ENCODE measurements at regions not wholly inside any gene's neighbourhood (a gene's known extent, or its start where the extent isn't known, plus 50 kb on each side); places are given as distances from the start of the nearest gene placed in this dataset.

DNA sequence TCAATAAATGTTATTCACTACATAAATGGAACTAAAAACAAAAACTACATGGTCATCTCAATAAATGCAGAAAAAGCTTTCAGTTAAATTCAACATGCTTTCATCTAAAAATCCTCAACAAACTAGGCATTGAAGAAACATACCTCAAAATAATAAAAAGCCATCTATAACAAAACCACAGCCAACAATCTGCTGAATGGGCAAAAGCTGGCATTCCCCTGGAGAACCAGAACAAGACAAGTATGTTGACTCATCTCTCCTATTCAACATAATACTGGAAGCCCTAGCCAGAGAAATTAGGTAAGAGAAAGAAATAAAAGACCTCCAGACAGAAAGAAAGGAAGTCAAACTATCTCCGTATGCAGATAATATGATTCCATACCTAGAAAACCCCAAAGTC, 759.9 kb downstream of the EPHA3 start:
- TF ChIP-seq GABPA (IDR thresholded peaks at IDR 0.05; ENCODE audit: low read depth) (no peak), SPI1 (IDR thresholded peaks at IDR 0.05; ENCODE audit: borderline replicate concordance, low read depth) (no peak), POLR2AphosphoS5 (IDR thresholded peaks at IDR 0.05; ENCODE audit: low read depth) (no peak)
- TF ChIP-seq, protein P1, sequence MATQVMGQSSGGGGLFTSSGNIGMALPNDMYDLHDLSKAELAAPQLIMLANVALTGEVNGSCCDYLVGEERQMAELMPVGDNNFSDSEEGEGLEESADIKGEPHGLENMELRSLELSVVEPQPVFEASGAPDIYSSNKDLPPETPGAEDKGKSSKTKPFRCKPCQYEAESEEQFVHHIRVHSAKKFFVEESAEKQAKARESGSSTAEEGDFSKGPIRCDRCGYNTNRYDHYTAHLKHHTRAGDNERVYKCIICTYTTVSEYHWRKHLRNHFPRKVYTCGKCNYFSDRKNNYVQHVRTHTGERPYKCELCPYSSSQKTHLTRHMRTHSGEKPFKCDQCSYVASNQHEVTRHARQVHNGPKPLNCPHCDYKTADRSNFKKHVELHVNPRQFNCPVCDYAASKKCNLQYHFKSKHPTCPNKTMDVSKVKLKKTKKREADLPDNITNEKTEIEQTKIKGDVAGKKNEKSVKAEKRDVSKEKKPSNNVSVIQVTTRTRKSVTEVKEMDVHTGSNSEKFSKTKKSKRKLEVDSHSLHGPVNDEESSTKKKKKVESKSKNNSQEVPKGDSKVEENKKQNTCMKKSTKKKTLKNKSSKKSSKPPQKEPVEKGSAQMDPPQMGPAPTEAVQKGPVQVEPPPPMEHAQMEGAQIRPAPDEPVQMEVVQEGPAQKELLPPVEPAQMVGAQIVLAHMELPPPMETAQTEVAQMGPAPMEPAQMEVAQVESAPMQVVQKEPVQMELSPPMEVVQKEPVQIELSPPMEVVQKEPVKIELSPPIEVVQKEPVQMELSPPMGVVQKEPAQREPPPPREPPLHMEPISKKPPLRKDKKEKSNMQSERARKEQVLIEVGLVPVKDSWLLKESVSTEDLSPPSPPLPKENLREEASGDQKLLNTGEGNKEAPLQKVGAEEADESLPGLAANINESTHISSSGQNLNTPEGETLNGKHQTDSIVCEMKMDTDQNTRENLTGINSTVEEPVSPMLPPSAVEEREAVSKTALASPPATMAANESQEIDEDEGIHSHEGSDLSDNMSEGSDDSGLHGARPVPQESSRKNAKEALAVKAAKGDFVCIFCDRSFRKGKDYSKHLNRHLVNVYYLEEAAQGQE (IDR thresholded peaks at IDR 0.05; ENCODE audit: insufficient replicate concordance, low read depth), result no peak
- TF ChIP-seq, protein P2, sequence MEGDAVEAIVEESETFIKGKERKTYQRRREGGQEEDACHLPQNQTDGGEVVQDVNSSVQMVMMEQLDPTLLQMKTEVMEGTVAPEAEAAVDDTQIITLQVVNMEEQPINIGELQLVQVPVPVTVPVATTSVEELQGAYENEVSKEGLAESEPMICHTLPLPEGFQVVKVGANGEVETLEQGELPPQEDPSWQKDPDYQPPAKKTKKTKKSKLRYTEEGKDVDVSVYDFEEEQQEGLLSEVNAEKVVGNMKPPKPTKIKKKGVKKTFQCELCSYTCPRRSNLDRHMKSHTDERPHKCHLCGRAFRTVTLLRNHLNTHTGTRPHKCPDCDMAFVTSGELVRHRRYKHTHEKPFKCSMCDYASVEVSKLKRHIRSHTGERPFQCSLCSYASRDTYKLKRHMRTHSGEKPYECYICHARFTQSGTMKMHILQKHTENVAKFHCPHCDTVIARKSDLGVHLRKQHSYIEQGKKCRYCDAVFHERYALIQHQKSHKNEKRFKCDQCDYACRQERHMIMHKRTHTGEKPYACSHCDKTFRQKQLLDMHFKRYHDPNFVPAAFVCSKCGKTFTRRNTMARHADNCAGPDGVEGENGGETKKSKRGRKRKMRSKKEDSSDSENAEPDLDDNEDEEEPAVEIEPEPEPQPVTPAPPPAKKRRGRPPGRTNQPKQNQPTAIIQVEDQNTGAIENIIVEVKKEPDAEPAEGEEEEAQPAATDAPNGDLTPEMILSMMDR (IDR thresholded peaks at IDR 0.05; ENCODE audit: insufficient read depth, low read length), result no peak
- H3K4me3 ChIP-seq (replicated peaks; ENCODE audit: insufficient read depth, low read length), result no peak overlapping the region
- H3K27ac ChIP-seq (replicated peaks), result no peak overlapping the region
- no peaks in the 10 kb centered on the region for H3K27me3 ChIP-seq (ENCODE audit: insufficient read depth, poor library complexity, severe bottlenecking)
- DNase-seq (ENCODE audit: low read depth in 1 of 2, low spot score in 1 of 2), result no peak

DNA sequence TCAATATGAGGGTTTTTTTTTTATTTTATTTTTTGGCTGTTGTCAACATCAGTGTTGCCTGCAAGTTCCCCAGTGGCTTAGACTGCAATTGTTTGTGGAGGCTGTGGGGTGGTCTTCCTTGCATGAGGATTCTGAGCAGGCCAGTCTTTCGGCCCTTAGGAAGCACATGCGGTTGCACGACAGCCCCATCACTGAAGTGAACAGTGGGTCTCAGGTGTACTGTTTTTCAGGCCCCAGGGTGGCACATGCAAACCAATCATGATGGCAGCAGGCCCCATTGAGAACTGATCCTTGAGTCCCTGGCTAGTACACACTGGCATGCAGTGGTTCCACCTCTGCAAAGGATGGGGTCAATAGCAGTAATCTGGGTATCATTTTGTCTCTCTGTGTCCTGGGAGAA, 768.7 kb downstream of the EPHA3 start:
- no peaks in the 10 kb centered on the region for H3K27me3 ChIP-seq (ENCODE audit: insufficient read depth, poor library complexity, severe bottlenecking)
- H3K4me3 ChIP-seq (replicated peaks; ENCODE audit: insufficient read depth, low read length), result no peak overlapping the region
- TF ChIP-seq SPI1 (IDR thresholded peaks at IDR 0.05; ENCODE audit: borderline replicate concordance, low read depth) (no peak), GABPA (IDR thresholded peaks at IDR 0.05; ENCODE audit: low read depth) (no peak), POLR2AphosphoS5 (IDR thresholded peaks at IDR 0.05; ENCODE audit: low read depth) (no peak)
- TF ChIP-seq, protein P2 (IDR thresholded peaks at IDR 0.05; ENCODE audit: insufficient read depth, low read length), result no peak
- TF ChIP-seq, protein P1 (IDR thresholded peaks at IDR 0.05; ENCODE audit: insufficient replicate concordance, low read depth), result no peak
- no peak overlapping the region for H3K27ac ChIP-seq (replicated peaks)
- DNase-seq (ENCODE audit: low read depth in 1 of 2, low spot score in 1 of 2), result no peak

DNA sequence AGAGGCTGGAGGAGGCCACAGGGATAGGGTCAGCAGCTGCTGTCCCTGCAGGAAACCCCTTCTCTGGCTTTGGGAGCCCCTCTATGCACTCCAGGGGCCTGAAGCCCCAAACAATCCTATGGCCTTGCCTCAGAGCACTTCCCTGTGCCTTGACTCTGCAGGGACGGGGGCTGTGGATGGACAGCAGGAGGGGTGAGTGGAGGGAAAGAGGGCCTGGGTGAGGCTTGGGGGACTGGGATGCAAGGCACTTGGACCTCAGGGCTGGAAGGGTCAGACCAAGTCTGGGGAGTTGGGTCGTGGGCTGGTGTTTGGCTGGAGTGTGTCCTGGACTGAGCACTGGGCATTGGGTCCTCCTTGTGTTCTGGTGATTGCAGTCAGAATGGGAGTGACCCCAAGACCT, 769.8 kb downstream of the EPHA3 start:
- TF ChIP-seq POLR2AphosphoS5 (IDR thresholded peaks at IDR 0.05; ENCODE audit: low read depth) (no peak), SPI1 (IDR thresholded peaks at IDR 0.05; ENCODE audit: borderline replicate concordance, low read depth) (no peak), GABPA (IDR thresholded peaks at IDR 0.05; ENCODE audit: low read depth) (no peak)
- TF ChIP-seq, protein P2 (IDR thresholded peaks at IDR 0.05; ENCODE audit: insufficient read depth, low read length), result no peak
- Histone ChIP-seq H3K27ac (replicated peaks) (no peak overlapping the region), H3K27me3 (ENCODE audit: insufficient read depth, poor library complexity, severe bottlenecking) (no peaks in the 10 kb centered on the region), H3K4me3 (replicated peaks; ENCODE audit: insufficient read depth, low read length) (no peak overlapping the region)
- no peak for DNase-seq (ENCODE audit: low read depth in 1 of 2, low spot score in 1 of 2)

DNA sequence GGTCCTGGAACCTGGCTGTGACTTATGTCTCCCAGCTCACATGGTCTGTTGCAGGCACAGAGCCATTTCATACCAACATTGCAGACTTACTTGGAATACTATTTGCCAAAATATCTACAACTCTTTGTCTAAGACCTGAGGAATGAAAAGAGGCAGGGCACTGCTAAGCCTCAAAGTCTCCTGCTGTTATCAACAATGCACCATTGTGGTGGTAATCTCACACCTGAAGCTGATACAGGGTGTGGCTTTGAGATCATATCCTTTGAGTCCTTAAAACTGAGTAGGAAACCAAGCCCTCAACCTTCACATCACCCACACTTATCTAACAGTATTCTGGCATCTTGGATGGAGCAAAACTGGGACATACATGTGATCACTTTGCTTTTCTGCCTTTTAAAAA, 782.0 kb downstream of the EPHA3 start:
- Histone ChIP-seq H3K27ac (replicated peaks) (no peak overlapping the region), H3K4me3 (replicated peaks; ENCODE audit: insufficient read depth, low read length) (no peak overlapping the region), H3K27me3 (ENCODE audit: insufficient read depth, poor library complexity, severe bottlenecking) (no peaks in the 10 kb centered on the region)
- no peak for DNase-seq (ENCODE audit: low read depth in 1 of 2, low spot score in 1 of 2)
- TF ChIP-seq, protein P2 (IDR thresholded peaks at IDR 0.05; ENCODE audit: insufficient read depth, low read length), result no peak
- no peak for TF ChIP-seq SPI1 (IDR thresholded peaks at IDR 0.05; ENCODE audit: borderline replicate concordance, low read depth)
- TF ChIP-seq GABPA (IDR thresholded peaks at IDR 0.05; ENCODE audit: low read depth), result no peak
- TF ChIP-seq POLR2AphosphoS5 (IDR thresholded peaks at IDR 0.05; ENCODE audit: low read depth), result no peak
- TF ChIP-seq, protein P1 (IDR thresholded peaks at IDR 0.05; ENCODE audit: insufficient replicate concordance, low read depth), result no peak
